ENCODE measurements at regions not wholly inside any gene's neighbourhood (a gene's known extent, or its start where the extent isn't known, plus 50 kb on each side); places are given as distances from the start of the nearest gene placed in this dataset.

GRCh38 chr1:200336101-200336845 is 73.6 kb downstream of the ZNF281 start (continued):
- 0 out of 2 replicates have a peak, but pooled peaks have one; percentile 19 for TF ChIP-seq ZGPAT (CRISPR knock-in tag; IDR thresholded peaks at IDR 0.05)
- TF ChIP-seq SIN3A (IDR thresholded peaks at IDR 0.05; ENCODE audit: borderline replicate concordance, low read depth, low read length), result no peak
- TF ChIP-seq PAXIP1 (CRISPR knock-in tag; conservative IDR thresholded peaks at IDR 0.05), result no peak
- TF ChIP-seq ZNF12 (CRISPR knock-in tag; IDR thresholded peaks at IDR 0.05), result no peak
- no peak for TF ChIP-seq CREBL2 (CRISPR knock-in tag; IDR thresholded peaks at IDR 0.05; ENCODE audit: borderline replicate concordance)
- TF ChIP-seq HINFP (CRISPR knock-in tag; IDR thresholded peaks at IDR 0.05; ENCODE audit: low read depth), result no peak
- no peak for TF ChIP-seq ZNF7 (CRISPR knock-in tag; IDR thresholded peaks at IDR 0.05)
- no peak for TF ChIP-seq ZNF883 (CRISPR knock-in tag; IDR thresholded peaks at IDR 0.05; ENCODE audit: not compliant biosample characterization)
- TF ChIP-seq ARID5B (CRISPR knock-in tag; IDR thresholded peaks at IDR 0.05), result peak; percentile 66
- no peak for TF ChIP-seq FOXK1 (CRISPR knock-in tag; IDR thresholded peaks at IDR 0.05; ENCODE audit: borderline replicate concordance, low read depth)
- TF ChIP-seq TEAD3 (CRISPR knock-in tag; optimal IDR thresholded peaks at IDR 0.05; ENCODE audit: borderline replicate concordance), result peak; percentile 78
- peak; percentile 32; the same call in 1 of the 2 replicates for TF ChIP-seq GATAD2A (CRISPR knock-in tag; IDR thresholded peaks at IDR 0.05)
- TF ChIP-seq ZSCAN29 (CRISPR knock-in tag; conservative IDR thresholded peaks at IDR 0.05), result no peak
- TF ChIP-seq ELF3 (CRISPR knock-in tag; IDR thresholded peaks at IDR 0.05), result peak; percentile 65
- no peak for TF ChIP-seq NR3C1 (CRISPR knock-in tag; IDR thresholded peaks at IDR 0.05)
- no peak for TF ChIP-seq CREB1 (IDR thresholded peaks at IDR 0.05)
- peak; percentile 41; the same call in 1 of the 2 replicates for TF ChIP-seq CREB1 (CRISPR knock-in tag; IDR thresholded peaks at IDR 0.05)
- TF ChIP-seq NCOA2 (CRISPR knock-in tag; IDR thresholded peaks at IDR 0.05), result 0 out of 2 replicates have a peak, but pooled peaks have one; percentile 43

Data from HepG2 (cell line).